GM13977 (cell line): ENCODE measurements at regions not wholly inside any gene's neighbourhood (a gene's known extent, or its start where the extent isn't known, plus 50 kb on each side); places are given as distances from the start of the nearest gene placed in this dataset.

ENCODE experiments used
- DNase-seq: peaks from one replicate; pipeline ENCODE4 v3.0.0; 2012; ENCODE audit warnings: low spot score
- in situ Hi-C: fragments of 300-500 bp; cut with MboI; formaldehyde crosslinking; loops from one replicate; pipeline ENCODE4 v1.12.0; 2022; ENCODE audit warnings: low sequenced_read_pairs, low pct_unique_long_range_greater_than_20kb, mixed read lengths, inconsistent platforms; ENCODE audit not compliant: unreplicated experiment
- TF ChIP-seq, protein P1 (sequence below): IDR thresholded peaks from 2 replicates; pipeline ENCODE4 v1.5.1; 2012; ENCODE audit warnings: mild to moderate bottlenecking, control low read depth; ENCODE audit not compliant: insufficient read depth; ENCODE audit errors: extremely low read depth, missing control alignments

DNA sequence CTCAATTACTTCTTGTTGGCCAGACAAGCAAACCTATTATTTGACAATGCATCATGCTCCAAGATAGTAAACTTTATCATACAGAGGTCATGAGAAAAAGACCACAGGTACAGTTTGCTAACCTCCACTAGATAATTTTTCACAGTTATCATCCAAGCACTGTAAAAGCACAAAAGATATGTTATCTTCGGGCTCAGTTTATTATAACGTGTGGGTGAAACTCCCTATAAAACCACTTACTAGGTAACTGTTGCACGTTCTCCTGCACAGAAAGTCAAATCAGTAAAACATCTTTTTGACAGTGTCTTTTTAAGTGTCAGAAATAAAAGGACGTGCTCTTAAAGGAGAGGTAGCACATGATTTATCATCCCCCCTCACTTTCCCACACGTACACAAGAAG is 94.7 kb upstream of the BCL11A start:
- in situ Hi-C loops = no loop called here
- no peak for DNase-seq
- TF ChIP-seq, protein P1, sequence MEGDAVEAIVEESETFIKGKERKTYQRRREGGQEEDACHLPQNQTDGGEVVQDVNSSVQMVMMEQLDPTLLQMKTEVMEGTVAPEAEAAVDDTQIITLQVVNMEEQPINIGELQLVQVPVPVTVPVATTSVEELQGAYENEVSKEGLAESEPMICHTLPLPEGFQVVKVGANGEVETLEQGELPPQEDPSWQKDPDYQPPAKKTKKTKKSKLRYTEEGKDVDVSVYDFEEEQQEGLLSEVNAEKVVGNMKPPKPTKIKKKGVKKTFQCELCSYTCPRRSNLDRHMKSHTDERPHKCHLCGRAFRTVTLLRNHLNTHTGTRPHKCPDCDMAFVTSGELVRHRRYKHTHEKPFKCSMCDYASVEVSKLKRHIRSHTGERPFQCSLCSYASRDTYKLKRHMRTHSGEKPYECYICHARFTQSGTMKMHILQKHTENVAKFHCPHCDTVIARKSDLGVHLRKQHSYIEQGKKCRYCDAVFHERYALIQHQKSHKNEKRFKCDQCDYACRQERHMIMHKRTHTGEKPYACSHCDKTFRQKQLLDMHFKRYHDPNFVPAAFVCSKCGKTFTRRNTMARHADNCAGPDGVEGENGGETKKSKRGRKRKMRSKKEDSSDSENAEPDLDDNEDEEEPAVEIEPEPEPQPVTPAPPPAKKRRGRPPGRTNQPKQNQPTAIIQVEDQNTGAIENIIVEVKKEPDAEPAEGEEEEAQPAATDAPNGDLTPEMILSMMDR = no peak

DNA sequence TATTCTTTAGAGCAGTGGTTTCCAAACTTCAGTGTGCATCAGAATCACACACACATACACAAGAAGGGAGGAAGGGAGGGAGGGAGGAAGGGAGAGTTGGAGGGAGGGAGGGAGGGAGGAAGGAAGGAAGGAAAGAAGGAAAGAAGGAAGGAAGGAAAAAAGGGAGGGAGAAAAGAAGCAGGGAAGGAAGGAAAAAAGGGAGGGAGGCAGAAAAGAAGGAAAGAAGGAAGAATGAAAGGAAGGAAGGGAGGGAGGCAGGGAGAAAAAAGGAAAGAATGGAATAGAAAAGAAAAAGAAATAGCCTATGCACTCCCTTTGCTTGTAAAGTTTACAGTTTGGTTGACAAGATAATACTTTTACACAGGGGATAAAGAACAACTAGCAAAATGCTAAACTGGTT is 96.3 kb upstream of the BCL11A start:
- DNase-seq = no peak
- in situ Hi-C loops = no loop called here
- TF ChIP-seq, protein P1 = no peak

DNA sequence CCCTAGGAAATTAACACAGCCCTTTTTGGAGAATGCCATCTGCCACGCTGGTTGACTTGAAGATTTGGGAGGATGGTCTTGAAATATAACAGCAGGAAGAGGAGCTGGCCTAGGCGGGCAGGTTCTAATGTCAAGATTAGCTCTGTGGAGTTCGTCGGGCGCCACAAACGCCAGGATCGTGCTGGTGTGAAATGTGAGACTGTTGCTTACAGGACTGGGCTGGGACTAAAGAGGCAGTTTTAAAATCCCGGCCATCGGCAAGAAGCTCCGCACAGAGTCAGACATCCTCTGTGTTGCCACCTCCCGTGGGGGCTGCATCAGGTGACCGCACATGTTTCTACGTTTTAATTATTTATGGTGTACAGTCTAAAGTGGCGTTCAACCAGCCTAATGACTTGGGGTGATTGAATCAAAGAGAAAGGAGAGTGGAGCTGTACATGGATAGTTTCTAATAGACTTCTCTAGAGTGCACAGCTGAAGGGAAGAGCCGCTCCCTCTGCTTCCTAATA is 99.4 kb upstream of the BCL11A start:
- DNase-seq = no peak
- TF ChIP-seq, protein P1 = no peak
- in situ Hi-C loops = no loop called here

DNA sequence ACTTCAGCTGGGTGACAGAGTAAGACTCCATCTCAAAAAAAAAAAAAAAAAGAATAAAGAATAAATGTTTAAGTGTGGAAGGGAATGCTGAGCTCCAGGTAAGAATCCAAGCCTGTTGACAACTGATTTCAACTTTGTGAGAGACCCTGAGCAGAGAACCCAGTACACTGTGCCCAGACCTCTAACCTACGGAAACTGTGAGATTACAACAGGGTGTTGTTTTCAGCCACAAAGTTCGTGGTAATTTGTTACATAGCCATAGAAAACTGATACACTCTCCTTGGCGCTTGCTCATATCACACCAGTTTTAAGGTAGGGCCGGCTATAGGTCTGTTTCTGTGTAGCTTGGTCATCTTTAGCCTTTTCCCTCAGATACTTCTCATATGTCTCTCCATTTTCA is 98.4 kb upstream of the PAPOLG start:
- DNase-seq = no peak
- TF ChIP-seq, protein P1 = no peak
- in situ Hi-C loops = no loop called here

DNA sequence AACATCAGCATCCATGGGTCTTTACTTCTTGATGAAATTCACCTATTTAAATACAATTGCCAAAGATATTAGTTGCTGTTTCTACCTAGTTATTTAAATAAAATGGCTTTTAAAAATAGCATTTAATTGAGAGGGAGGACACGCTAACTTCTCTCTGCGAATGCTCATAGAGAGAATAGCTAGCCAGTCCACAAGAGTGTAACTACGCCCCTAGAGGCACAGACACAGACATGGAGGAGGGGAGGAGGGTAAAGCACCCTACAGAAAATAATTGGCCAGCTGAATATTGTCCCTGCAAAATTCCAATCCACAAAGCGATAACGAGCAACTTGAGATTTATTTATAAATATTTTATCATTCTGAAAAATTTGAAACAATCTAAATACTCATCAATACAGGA is 97.0 kb upstream of the PAPOLG start:
- DNase-seq = no peak
- in situ Hi-C loops = no loop called here
- TF ChIP-seq, protein P1 = no peak

DNA sequence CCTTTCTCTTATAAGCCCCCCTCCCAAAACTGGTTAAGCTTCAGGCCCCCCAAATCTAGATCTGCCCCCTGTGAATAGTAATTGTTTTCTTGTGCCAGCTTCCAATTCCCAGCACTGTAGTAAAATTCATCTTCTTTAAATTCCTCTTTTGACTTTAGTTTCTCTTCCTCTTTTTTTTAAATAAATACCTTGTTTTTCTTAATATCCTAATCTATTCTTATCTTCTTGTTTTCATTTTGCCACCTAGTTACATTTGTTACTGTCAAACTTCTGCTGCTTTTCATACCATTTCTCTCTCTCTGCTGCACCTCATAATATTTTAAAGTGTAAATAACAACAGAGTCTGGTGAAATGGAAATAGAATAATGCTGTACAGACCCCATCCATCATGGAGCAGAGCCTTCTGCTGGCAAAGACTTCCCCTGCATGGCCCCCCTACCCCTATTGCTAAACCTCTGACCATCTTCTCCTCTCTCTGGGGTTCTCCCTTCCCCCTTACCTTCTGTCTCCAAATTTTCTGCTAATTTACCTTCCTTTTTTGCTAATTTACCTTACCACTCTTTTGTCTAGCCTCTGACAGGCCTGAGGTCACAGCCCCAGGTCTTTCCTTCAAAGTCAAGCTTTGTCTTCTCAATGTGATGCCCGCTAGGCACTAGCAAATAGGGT is 94.9 kb upstream of the PAPOLG start:
- TF ChIP-seq, protein P1 = no peak
- no peak for DNase-seq
- in situ Hi-C loops = no loop called here

DNA sequence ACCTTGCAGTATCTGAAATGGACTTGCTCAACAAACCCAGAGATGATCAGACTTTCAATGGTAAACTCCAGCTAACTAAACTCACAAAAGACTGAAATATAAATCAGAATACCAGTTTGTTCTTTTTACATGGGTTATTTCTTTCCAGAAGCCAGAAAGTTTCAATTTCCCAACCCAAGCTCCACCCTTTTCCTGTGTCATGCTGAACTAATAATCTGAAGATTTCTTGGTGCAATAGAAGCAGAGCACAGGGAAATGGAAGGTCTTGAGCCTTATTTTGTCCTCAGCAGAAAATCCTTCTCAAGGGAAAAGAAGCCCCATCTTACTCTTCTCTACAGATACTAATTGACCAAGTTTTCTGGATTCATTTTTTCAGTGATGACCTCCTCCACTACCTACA is 93.3 kb upstream of the PAPOLG start:
- TF ChIP-seq, protein P1 = no peak
- DNase-seq = no peak
- in situ Hi-C loops = no loop called here
